H9 (cell line): ENCODE measurements at regions not wholly inside any gene's neighbourhood (a gene's known extent, or its start where the extent isn't known, plus 50 kb on each side); places are given as distances from the start of the nearest gene placed in this dataset.

Experiments
- DNase-seq: peaks from one replicate; pipeline ENCODE4 v3.0.0-alpha.2; 2017
- H2AFZ ChIP-seq: one replicate; pipeline ENCODE4 v1.6.1; 2013; ENCODE audit warnings: mild to moderate bottlenecking, low read length, control low read depth, moderate library complexity
- H2AK5ac ChIP-seq: 2 replicates; pipeline ENCODE4 v1.6.1; 2013; ENCODE audit warnings: low read length, control low read depth, mixed read lengths; ENCODE audit not compliant: insufficient read length
- H2BK120ac ChIP-seq: one replicate; pipeline ENCODE4 v1.6.1; 2013; ENCODE audit warnings: low read depth, mild to moderate bottlenecking, low read length, control low read depth, inconsistent platforms; ENCODE audit not compliant: poor library complexity, severe bottlenecking
- H2BK12ac ChIP-seq: 2 replicates; pipeline ENCODE4 v1.6.1; 2013; ENCODE audit warnings: low read length, control low read depth, mixed read lengths, low read depth; ENCODE audit not compliant: insufficient read length
- H2BK15ac ChIP-seq: 2 replicates; pipeline ENCODE4 v1.6.1; 2013; ENCODE audit warnings: low read depth, low read length, control low read depth
- H2BK20ac ChIP-seq: one replicate; pipeline ENCODE4 v1.6.1; 2013; ENCODE audit warnings: low read depth, mild to moderate bottlenecking, low read length, control low read depth, inconsistent platforms; ENCODE audit not compliant: poor library complexity, severe bottlenecking
- H2BK5ac ChIP-seq: 2 replicates; pipeline ENCODE4 v1.6.1; 2013; ENCODE audit warnings: low read length, control low read depth, mixed read lengths; ENCODE audit not compliant: insufficient read length
- H3K14ac ChIP-seq: 2 replicates; pipeline ENCODE4 v1.6.1; 2013; ENCODE audit warnings: low read length, control low read depth; ENCODE audit not compliant: insufficient read depth
- H3K18ac ChIP-seq: 2 replicates; pipeline ENCODE4 v1.6.1; 2013; ENCODE audit warnings: low read depth, mild to moderate bottlenecking, mixed read lengths, low read length, control low read depth; ENCODE audit not compliant: insufficient read length
- H3K23ac ChIP-seq: 2 replicates; pipeline ENCODE4 v1.6.1; 2013; ENCODE audit warnings: low read length, control low read depth, mixed read lengths, low read depth; ENCODE audit not compliant: insufficient read length
- H3K23me2 ChIP-seq: 2 replicates; pipeline ENCODE4 v1.6.1; 2013; ENCODE audit warnings: low read depth, mild to moderate bottlenecking, mixed read lengths, low read length, control low read depth; ENCODE audit not compliant: insufficient read length, poor library complexity, severe bottlenecking
- H3K27ac ChIP-seq: 2 replicates; pipeline ENCODE4 v1.5.1; 2013; ENCODE audit warnings: low read length, control low read depth, mixed read lengths, low read depth; ENCODE audit not compliant: insufficient read length
- H3K27me3 ChIP-seq: 2 replicates; pipeline ENCODE4 v1.6.1; 2013; ENCODE audit warnings: low read length, control low read depth, inconsistent platforms; ENCODE audit not compliant: insufficient read depth
- H3K4ac ChIP-seq: 2 replicates; pipeline ENCODE4 v1.6.1; 2013; ENCODE audit warnings: low read depth, mild to moderate bottlenecking, control low read depth, inconsistent platforms, low read length, moderate library complexity
- H3K4me1 ChIP-seq: 2 replicates; pipeline ENCODE4 v1.6.1; 2013; ENCODE audit warnings: low read length, control low read depth, inconsistent platforms; ENCODE audit not compliant: insufficient read depth
- H3K4me2 ChIP-seq: 2 replicates; pipeline ENCODE4 v1.6.1; 2013; ENCODE audit warnings: low read length, control low read depth, mixed read lengths; ENCODE audit not compliant: insufficient read length, insufficient read depth
- H3K56ac ChIP-seq: 2 replicates; pipeline ENCODE4 v1.6.1; 2013; ENCODE audit warnings: low read depth, mild to moderate bottlenecking, mixed read lengths, low read length, control low read depth; ENCODE audit not compliant: insufficient read length
- H3K79me1 ChIP-seq: 2 replicates; pipeline ENCODE4 v1.6.1; 2013; ENCODE audit warnings: low read depth, mild to moderate bottlenecking, moderate library complexity, low read length, control low read depth, inconsistent platforms; ENCODE audit not compliant: insufficient read depth, poor library complexity, severe bottlenecking
- H3K79me2 ChIP-seq: 2 replicates; pipeline ENCODE4 v1.6.1; 2013; ENCODE audit warnings: low read length, control low read depth, inconsistent platforms; ENCODE audit not compliant: insufficient read depth
- H3K9ac ChIP-seq: 2 replicates; pipeline ENCODE4 v1.6.1; 2013; ENCODE audit warnings: low read length, control low read depth, mixed read lengths; ENCODE audit not compliant: insufficient read length; ENCODE audit errors: extremely low read depth
- H3K9me3 ChIP-seq: one replicate; pipeline ENCODE4 v1.6.1; 2013; ENCODE audit warnings: low read depth, low read length, inconsistent platforms; ENCODE audit not compliant: control insufficient read depth
- H3T11ph ChIP-seq: one replicate; pipeline ENCODE4 v1.6.1; 2013; ENCODE audit warnings: mild to moderate bottlenecking, low read length, control low read depth, inconsistent platforms
- H4K20me1 ChIP-seq: one replicate; pipeline ENCODE4 v1.6.1; 2013; ENCODE audit not compliant: control insufficient read depth, insufficient read length, insufficient read depth
- H4K5ac ChIP-seq: 2 replicates; pipeline ENCODE4 v1.6.1; 2013; ENCODE audit warnings: low read depth, mild to moderate bottlenecking, mixed read lengths, low read length, control low read depth; ENCODE audit not compliant: insufficient read length
- H4K8ac ChIP-seq: replicated peaks from 2 replicates; pipeline ENCODE4 v1.6.1; 2013; ENCODE audit warnings: low read length, control low read depth, mixed read lengths, low read depth; ENCODE audit not compliant: insufficient read length
- H4K91ac ChIP-seq: 2 replicates; pipeline ENCODE4 v1.6.1; 2013; ENCODE audit warnings: low read depth, mild to moderate bottlenecking, moderate library complexity, mixed read lengths, low read length, control low read depth; ENCODE audit not compliant: insufficient read length
- H3K27ac Mint-ChIP-seq, 3 experiments: 2 replicates in 2 of 3; 3 replicates in 1 of 3; pipeline ENCODE4 v1.8.0; 2020 to 2021; ENCODE audit warnings: mixed read lengths in 3 of 3, mild to moderate bottlenecking in 1 of 3, moderate library complexity in 1 of 3
- H3K27me3 Mint-ChIP-seq: 2 replicates; pipeline ENCODE4 v1.8.0; 2021; ENCODE audit warnings: low read depth, mild to moderate bottlenecking, moderate library complexity, mixed read lengths
- H3K36me3 Mint-ChIP-seq, 3 experiments: 2 replicates in 2 of 3; 3 replicates in 1 of 3; pipeline ENCODE4 v1.8.0; 2020 to 2021; ENCODE audit warnings: low read depth in 3 of 3, mixed read lengths in 3 of 3; ENCODE audit not compliant: insufficient read depth in 1 of 3
- H3K4me1 Mint-ChIP-seq, 2 experiments: 2 replicates each; pipeline ENCODE4 v1.8.0; 2020; ENCODE audit warnings: mixed read lengths in 2 of 2
- H3K4me3 Mint-ChIP-seq, 2 experiments: 2 replicates in 1 of 2; 3 replicates in 1 of 2; pipeline ENCODE4 v1.8.0; 2020 to 2021; ENCODE audit warnings: mild to moderate bottlenecking in 2 of 2, mixed read lengths in 2 of 2, moderate library complexity in 1 of 2
- H3K9me3 Mint-ChIP-seq, 2 experiments: 2 replicates in 1 of 2; 3 replicates in 1 of 2; pipeline ENCODE4 v1.8.0; 2020; ENCODE audit warnings: mild to moderate bottlenecking in 2 of 2, mixed read lengths in 2 of 2, moderate library complexity in 1 of 2
- WGBS: extraction: QIAGEN DNeasy Blood & Tissue Kit; methylation state at CpG from one replicate; pipeline ENCODE4 v1.1.7; 2013; ENCODE audit warnings: missing lambda C conversion rate, low lambda C conversion rate, mixed read lengths; ENCODE audit not compliant: insufficient read length; ENCODE audit errors: extremely low coverage; 5-methylcytosine and 5-hydroxymethylcytosine counted together
- TF ChIP-seq, protein P1 (sequence below): fragments of 200-600 bp; sonication (generic); conservative IDR thresholded peaks from 3 replicates; pipeline ENCODE4 v1.8.0; 2021; ENCODE audit warnings: antibody characterized with exemption, mild to moderate bottlenecking

DNA sequence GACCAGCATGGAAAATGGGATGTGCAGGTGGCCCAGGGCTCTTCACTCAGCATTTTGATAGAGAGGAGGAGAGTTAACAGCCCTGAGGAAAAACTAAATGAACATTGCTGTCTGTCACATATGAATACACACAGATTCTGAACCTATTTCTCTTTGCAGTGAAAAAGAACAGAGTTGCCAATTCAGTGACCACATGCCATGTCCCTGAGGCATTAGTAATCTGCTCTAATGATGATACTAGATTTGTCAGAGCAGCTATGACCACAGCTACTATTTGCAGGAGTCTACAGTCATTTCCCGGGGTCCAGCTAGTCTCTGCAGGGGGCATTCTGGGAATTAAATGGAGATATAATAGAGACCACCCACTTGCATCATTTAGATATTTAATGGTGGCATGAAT lies 267.6 kb downstream of the TMX3 start:
- no peaks in the 10 kb centered on the region for H4K20me1 ChIP-seq
- TF ChIP-seq, protein P1, sequence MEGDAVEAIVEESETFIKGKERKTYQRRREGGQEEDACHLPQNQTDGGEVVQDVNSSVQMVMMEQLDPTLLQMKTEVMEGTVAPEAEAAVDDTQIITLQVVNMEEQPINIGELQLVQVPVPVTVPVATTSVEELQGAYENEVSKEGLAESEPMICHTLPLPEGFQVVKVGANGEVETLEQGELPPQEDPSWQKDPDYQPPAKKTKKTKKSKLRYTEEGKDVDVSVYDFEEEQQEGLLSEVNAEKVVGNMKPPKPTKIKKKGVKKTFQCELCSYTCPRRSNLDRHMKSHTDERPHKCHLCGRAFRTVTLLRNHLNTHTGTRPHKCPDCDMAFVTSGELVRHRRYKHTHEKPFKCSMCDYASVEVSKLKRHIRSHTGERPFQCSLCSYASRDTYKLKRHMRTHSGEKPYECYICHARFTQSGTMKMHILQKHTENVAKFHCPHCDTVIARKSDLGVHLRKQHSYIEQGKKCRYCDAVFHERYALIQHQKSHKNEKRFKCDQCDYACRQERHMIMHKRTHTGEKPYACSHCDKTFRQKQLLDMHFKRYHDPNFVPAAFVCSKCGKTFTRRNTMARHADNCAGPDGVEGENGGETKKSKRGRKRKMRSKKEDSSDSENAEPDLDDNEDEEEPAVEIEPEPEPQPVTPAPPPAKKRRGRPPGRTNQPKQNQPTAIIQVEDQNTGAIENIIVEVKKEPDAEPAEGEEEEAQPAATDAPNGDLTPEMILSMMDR = no peak
- H2BK5ac ChIP-seq = no peak overlapping the region
- no CpG with 5 or more reads among the region's 1 CpG for WGBS
- no peak overlapping the region for H3K56ac ChIP-seq
- H2BK20ac ChIP-seq = no peak overlapping the region
- no peaks in the 10 kb centered on the region for H3K79me1 ChIP-seq
- H3K9me3 ChIP-seq = no peaks in the 10 kb centered on the region
- H3K14ac ChIP-seq = no peak overlapping the region
- H3T11ph ChIP-seq = no peak overlapping the region
- H3K9ac ChIP-seq = no peak overlapping the region
- H2AFZ ChIP-seq = no peak overlapping the region
- H3K4me1 Mint-ChIP-seq = no peaks in the 10 kb centered on the region
- peaks cover 0 to 3% of the 10 kb centered on the region in 2 experiments; a peak in 3 of 5 replicates for H3K9me3 Mint-ChIP-seq
- no peak overlapping the region for H2BK120ac ChIP-seq
- H2BK12ac ChIP-seq = no peak overlapping the region
- no peak overlapping the region for H3K4ac ChIP-seq
- H4K8ac ChIP-seq = no peak overlapping the region
- H3K23ac ChIP-seq = no peak overlapping the region
- no peaks in the 10 kb centered on the region for H3K27me3 ChIP-seq
- H3K18ac ChIP-seq = no peak overlapping the region
- H2AK5ac ChIP-seq = no peak overlapping the region
- H3K27ac ChIP-seq = no peak overlapping the region
- no peak overlapping the region for H4K5ac ChIP-seq
- H3K4me3 Mint-ChIP-seq = no peak overlapping the region
- no peak overlapping the region for H3K27ac Mint-ChIP-seq
- H4K91ac ChIP-seq = no peak overlapping the region
- no peaks in the 10 kb centered on the region for H3K27me3 Mint-ChIP-seq
- H2BK15ac ChIP-seq = no peak overlapping the region
- DNase-seq = no peak
- H3K36me3 Mint-ChIP-seq = no peaks in the 10 kb centered on the region
- no peak overlapping the region for H3K4me2 ChIP-seq
- H3K23me2 ChIP-seq = no peaks in the 10 kb centered on the region
- H3K4me1 ChIP-seq = no peaks in the 10 kb centered on the region
- H3K79me2 ChIP-seq = no peaks in the 10 kb centered on the region
